ENCODE measurements at regions not wholly inside any gene's neighbourhood (a gene's known extent, or its start where the extent isn't known, plus 50 kb on each side); places are given as distances from the start of the nearest gene placed in this dataset.

DNA sequence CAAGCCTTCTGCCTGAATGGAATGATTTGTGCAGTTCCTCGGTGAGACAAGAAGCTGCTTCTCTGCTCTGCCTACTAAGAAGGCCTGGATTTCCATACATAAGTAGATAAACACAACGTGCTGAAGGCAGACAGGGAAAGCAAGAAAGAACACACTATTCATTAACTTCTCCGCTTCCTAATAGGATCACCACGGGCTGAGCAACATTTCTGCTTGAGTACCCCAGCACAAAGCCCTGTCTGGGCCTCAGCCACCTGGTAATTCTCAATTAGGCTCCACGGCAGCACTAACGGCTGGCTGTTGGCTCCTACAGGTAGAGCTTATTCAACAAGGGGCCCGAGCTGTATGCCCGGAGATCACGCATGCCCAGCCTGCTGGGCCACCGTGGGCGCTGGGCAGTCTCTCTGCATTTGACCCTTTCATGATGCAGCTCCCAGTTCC lies 1156.6 kb downstream of the TBC1D22A start (continued):
- TF ChIP-seq PPARG (CRISPR knock-in tag; conservative IDR thresholded peaks at IDR 0.05) (no peak), STAG1 (CRISPR knock-in tag; IDR thresholded peaks at IDR 0.05) (no peak), NFRKB (IDR thresholded peaks at IDR 0.05) (no peak), DNMT1 (CRISPR knock-in tag; IDR thresholded peaks at IDR 0.05) (no peak), ZNF264 (CRISPR knock-in tag; IDR thresholded peaks at IDR 0.05) (no peak)
- TF ChIP-seq, protein P1, sequence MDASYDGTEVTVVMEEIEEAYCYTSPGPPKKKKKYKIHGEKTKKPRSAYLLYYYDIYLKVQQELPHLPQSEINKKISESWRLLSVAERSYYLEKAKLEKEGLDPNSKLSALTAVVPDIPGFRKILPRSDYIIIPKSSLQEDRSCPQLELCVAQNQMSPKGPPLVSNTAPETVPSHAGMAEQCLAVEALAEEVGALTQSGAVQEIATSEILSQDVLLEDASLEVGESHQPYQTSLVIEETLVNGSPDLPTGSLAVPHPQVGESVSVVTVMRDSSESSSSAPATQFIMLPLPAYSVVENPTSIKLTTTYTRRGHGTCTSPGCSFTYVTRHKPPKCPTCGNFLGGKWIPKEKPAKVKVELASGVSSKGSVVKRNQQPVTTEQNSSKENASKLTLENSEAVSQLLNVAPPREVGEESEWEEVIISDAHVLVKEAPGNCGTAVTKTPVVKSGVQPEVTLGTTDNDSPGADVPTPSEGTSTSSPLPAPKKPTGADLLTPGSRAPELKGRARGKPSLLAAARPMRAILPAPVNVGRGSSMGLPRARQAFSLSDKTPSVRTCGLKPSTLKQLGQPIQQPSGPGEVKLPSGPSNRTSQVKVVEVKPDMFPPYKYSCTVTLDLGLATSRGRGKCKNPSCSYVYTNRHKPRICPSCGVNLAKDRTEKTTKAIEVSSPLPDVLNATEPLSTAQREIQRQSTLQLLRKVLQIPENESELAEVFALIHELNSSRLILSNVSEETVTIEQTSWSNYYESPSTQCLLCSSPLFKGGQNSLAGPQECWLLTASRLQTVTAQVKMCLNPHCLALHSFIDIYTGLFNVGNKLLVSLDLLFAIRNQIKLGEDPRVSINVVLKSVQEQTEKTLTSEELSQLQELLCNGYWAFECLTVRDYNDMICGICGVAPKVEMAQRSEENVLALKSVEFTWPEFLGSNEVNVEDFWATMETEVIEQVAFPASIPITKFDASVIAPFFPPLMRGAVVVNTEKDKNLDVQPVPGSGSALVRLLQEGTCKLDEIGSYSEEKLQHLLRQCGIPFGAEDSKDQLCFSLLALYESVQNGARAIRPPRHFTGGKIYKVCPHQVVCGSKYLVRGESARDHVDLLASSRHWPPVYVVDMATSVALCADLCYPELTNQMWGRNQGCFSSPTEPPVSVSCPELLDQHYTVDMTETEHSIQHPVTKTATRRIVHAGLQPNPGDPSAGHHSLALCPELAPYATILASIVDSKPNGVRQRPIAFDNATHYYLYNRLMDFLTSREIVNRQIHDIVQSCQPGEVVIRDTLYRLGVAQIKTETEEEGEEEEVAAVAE (CRISPR knock-in tag; IDR thresholded peaks at IDR 0.05; ENCODE audit: borderline replicate concordance), result no peak

DNA sequence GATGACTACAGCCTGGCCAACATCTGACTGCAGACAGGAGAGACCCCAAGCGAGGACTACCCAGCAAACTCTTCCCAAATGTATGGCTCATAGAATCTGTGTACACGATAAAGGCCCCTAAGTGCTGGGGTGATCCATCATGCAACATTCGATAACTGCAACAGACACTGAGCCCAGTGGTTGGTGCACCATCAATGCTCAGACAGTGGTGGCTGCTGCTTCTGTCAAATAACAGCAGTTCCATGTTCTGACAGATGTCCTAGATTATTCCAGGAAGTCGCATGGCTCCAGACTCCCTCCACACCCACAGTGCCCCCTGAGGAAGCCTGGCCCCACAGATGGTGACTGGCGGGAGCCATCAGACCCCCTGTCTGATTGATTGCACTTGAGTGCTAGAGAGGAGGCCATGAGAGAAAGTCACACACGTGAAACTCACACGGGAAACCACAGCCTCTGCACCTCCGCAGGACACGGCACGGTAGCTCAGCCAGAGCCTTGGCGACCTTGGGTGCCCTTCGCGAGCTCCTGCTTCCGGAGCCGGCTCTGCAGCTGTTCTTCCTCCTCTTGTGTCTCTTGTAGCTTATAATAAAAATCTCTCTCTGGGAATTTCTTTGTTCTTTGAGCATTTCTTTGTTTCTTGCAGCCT lies 1155.9 kb downstream of the TBC1D22A start:
- no peaks in the 10 kb centered on the region for H3K36me3 ChIP-seq (replicated peaks in 1 of 2; ENCODE audit: control insufficient read depth in 1 of 2, insufficient read depth in 2 of 2, low read length in 2 of 2)
- H3K79me2 ChIP-seq (ENCODE audit: insufficient read depth, low read length), result no peaks in the 10 kb centered on the region
- no TSS peak for BruUV-seq (replicated peaks)
- no peak overlapping the region for H3K27ac ChIP-seq (ENCODE audit: extremely low read length, insufficient read depth, low read length)
- no peak overlapping the region for H2AFZ ChIP-seq (ENCODE audit: low read length)
- no peaks in the 10 kb centered on the region for H3K9me3 ChIP-seq (ENCODE audit: low read length)
- H3K4me2 ChIP-seq (ENCODE audit: low read depth, low read length), result no peak overlapping the region
- no peak for ATAC-seq
- ChIA-PET CTCF (ENCODE audit: low intra/inter-chr PET ratio, low total read pairs) (no interaction called here), POLR2A (no interaction called here)
- peaks cover 0 to 17% of the 10 kb centered on the region in 2 experiments; a peak in 3 of 5 replicates for H3K27me3 ChIP-seq (ENCODE audit: control insufficient read depth in 1 of 2, insufficient read depth in 2 of 2, low read length in 2 of 2)
- in situ Hi-C loops (cut with HindIII; ENCODE audit: extremely low pct_ligation_motif_present, low pct_unique_long_range_greater_than_20kb), result no loop called here
- FAIRE-seq, result no peak
- no peaks in the 10 kb centered on the region for H4K20me1 ChIP-seq (ENCODE audit: insufficient read depth, low read length)
- no peak overlapping the region for H3K9ac ChIP-seq (ENCODE audit: insufficient read depth, low read depth, low read length)
- no peaks in the 10 kb centered on the region for H3K4me1 ChIP-seq (ENCODE audit: insufficient read depth, low read length)
- no peak for DNase-seq (ENCODE audit: low spot score)
- H3K4me3 ChIP-seq (replicated peaks in 1 of 3; ENCODE audit: insufficient read depth in 1 of 3, low read depth in 2 of 3, low read length in 3 of 3), result no peak overlapping the region
- TF ChIP-seq ZNF724P (CRISPR knock-in tag; IDR thresholded peaks at IDR 0.05; ENCODE audit: borderline replicate concordance) (no peak), SP140L (CRISPR knock-in tag; IDR thresholded peaks at IDR 0.05; ENCODE audit: borderline replicate concordance) (no peak)
- intact Hi-C loops (cut with micrococcal nuclease; ENCODE audit: unreplicated experiment), result no loop called here
- WGBS (ENCODE audit: low lambda C conversion rate), result 43% methylated on average over 13 of the region's 15 CpGs

Data from HepG2 (cell line).